ENCODE measurements at regions not wholly inside any gene's neighbourhood (a gene's known extent, or its start where the extent isn't known, plus 50 kb on each side); places are given as distances from the start of the nearest gene placed in this dataset.

- TF ChIP-seq REST (IDR thresholded peaks at IDR 0.05; ENCODE audit: low read depth) (no peak), YY1 (IDR thresholded peaks at IDR 0.05; ENCODE audit: extremely low read depth, insufficient replicate concordance, low read depth, low read length) (no peak), SIN3A (IDR thresholded peaks at IDR 0.05; ENCODE audit: low read depth) (no peak)
Observed at GRCh38 chr1:198440842-198441241, 99.6 kb downstream of the ATP6V1G3 start (continued).

GRCh38 chr1:198437332-198437731, 103.1 kb downstream of the ATP6V1G3 start:
- CTCF ChIA-PET, result no interaction called here
- TF ChIP-seq MAX (IDR thresholded peaks at IDR 0.05) (no peak), POLR2AphosphoS5 (IDR thresholded peaks at IDR 0.05; ENCODE audit: low read depth, low read length) (no peak), ZFX (IDR thresholded peaks at IDR 0.05) (no peak), ZNF274 (IDR thresholded peaks at IDR 0.05; ENCODE audit: low read depth, low read length) (no peak), CTCF (IDR thresholded peaks at IDR 0.05 in 2 of 3, conservative IDR thresholded peaks at IDR 0.05 in 1 of 3; ENCODE audit: borderline replicate concordance in 1 of 3, insufficient read depth in 1 of 3, low read depth in 2 of 3, low read length in 2 of 3) (no peak), JUND (IDR thresholded peaks at IDR 0.05) (no peak)
- BruUV-seq (replicated peaks), result no TSS peak
- POLR2A ChIA-PET, result no interaction called here
- Histone ChIP-seq H3K36me3 (ENCODE audit: control insufficient read depth in 1 of 2, insufficient read depth in 2 of 2, low read length in 2 of 2) (no peaks in the 10 kb centered on the region), H3K27me3 (ENCODE audit: insufficient read depth, low read length) (no peaks in the 10 kb centered on the region), H3K9me3 (ENCODE audit: control insufficient read depth in 1 of 2, insufficient read depth in 1 of 2, low read depth in 1 of 2, low read length in 2 of 2) (no peaks in the 10 kb centered on the region), H3K4me2 (ENCODE audit: low read length) (no peak overlapping the region), H2AFZ (ENCODE audit: low read depth, low read length, poor library complexity, severe bottlenecking) (peak overlapping the region; percentile 66), H4K20me1 (ENCODE audit: insufficient read depth) (no peaks in the 10 kb centered on the region), H3K9me2 (ENCODE audit: insufficient read depth) (peaks cover 2% of the 10 kb centered on the region; the same call in 1 of the 2 replicates), H3K4me3 (replicated peaks in 1 of 2; ENCODE audit: low read depth in 1 of 2, low read length in 2 of 2) (no peak overlapping the region), H3K4me1 (ENCODE audit: control insufficient read depth in 1 of 2, insufficient read depth in 2 of 2, low read length in 2 of 2) (no peaks in the 10 kb centered on the region), H3K79me2 (ENCODE audit: insufficient read depth, low read length) (no peaks in the 10 kb centered on the region), H3K9ac (ENCODE audit: low read length) (no peak overlapping the region), H3K27ac (ENCODE audit: low read depth, low read length) (no peak overlapping the region)
- intact Hi-C loops (cut with micrococcal nuclease), result no loop called here
- DNase-seq (ENCODE audit: low read depth, low spot score) (no peak), ATAC-seq (no peak)
- RAD21 ChIA-PET (ENCODE audit: low non-redundant PET in 1 of 2, low total read pairs in 2 of 2, uncharacterized antibody in 2 of 2, unreplicated experiment in 2 of 2), result no interaction called here
